Endothelial cell (in vitro differentiated cells): ENCODE measurements at regions not wholly inside any gene's neighbourhood (a gene's known extent, or its start where the extent isn't known, plus 50 kb on each side); places are given as distances from the start of the nearest gene placed in this dataset.

Source experiments
- DNase-seq: peaks from one replicate; pipeline ENCODE4 v3.0.0; 2021; ENCODE audit warnings: low spot score
- H3K27ac Mint-ChIP-seq: one replicate; pipeline ENCODE4 v1.8.0; 2021; ENCODE audit warnings: mixed read lengths, inconsistent platforms; ENCODE audit not compliant: unreplicated experiment
- H3K27me3 Mint-ChIP-seq: one replicate; pipeline ENCODE4 v1.8.0; 2021; ENCODE audit warnings: mild to moderate bottlenecking, moderate library complexity, mixed read lengths, inconsistent platforms; ENCODE audit not compliant: unreplicated experiment
- H3K36me3 Mint-ChIP-seq: one replicate; pipeline ENCODE4 v1.8.0; 2021; ENCODE audit warnings: mild to moderate bottlenecking, low read depth, mixed read lengths, inconsistent platforms; ENCODE audit not compliant: unreplicated experiment
- H3K4me1 Mint-ChIP-seq: one replicate; pipeline ENCODE4 v1.8.0; 2021; ENCODE audit warnings: mild to moderate bottlenecking, mixed read lengths, inconsistent platforms; ENCODE audit not compliant: unreplicated experiment
- H3K4me3 Mint-ChIP-seq: one replicate; pipeline ENCODE4 v1.8.0; 2021; ENCODE audit warnings: mild to moderate bottlenecking, mixed read lengths, inconsistent platforms; ENCODE audit not compliant: unreplicated experiment
- H3K9me3 Mint-ChIP-seq: one replicate; pipeline ENCODE4 v1.8.0; 2021; ENCODE audit warnings: mixed read lengths, inconsistent platforms; ENCODE audit not compliant: unreplicated experiment
- CTCF ChIP-seq: fragments of 200-600 bp; sonication (generic); IDR thresholded peaks from one replicate; pipeline ENCODE4 v1.5.0; 2021; ENCODE audit warnings: antibody characterized with exemption; ENCODE audit not compliant: unreplicated experiment

GRCh38 chr22:34783436-34783835 is 282.5 kb upstream of the ISX start:
- no peak overlapping the region for H3K27ac Mint-ChIP-seq
- H3K9me3 Mint-ChIP-seq = peaks cover 37% of the 10 kb centered on the region
- no peak for DNase-seq
- no peaks in the 10 kb centered on the region for H3K36me3 Mint-ChIP-seq
- H3K27me3 Mint-ChIP-seq = no peaks in the 10 kb centered on the region
- no peak overlapping the region for H3K4me3 Mint-ChIP-seq
- no peaks in the 10 kb centered on the region for H3K4me1 Mint-ChIP-seq
- no peak for TF ChIP-seq CTCF

GRCh38 chr22:34784056-34784455 is 281.9 kb upstream of the ISX start:
- no peak for TF ChIP-seq CTCF
- Mint-ChIP-seq H3K36me3 (no peaks in the 10 kb centered on the region), H3K9me3 (peaks cover 32% of the 10 kb centered on the region), H3K27ac (no peak overlapping the region), H3K4me3 (no peak overlapping the region), H3K27me3 (no peaks in the 10 kb centered on the region), H3K4me1 (no peaks in the 10 kb centered on the region)
- no peak for DNase-seq

GRCh38 chr22:34797826-34798225 is 268.1 kb upstream of the ISX start:
- no peak for DNase-seq
- Mint-ChIP-seq H3K36me3 (no peaks in the 10 kb centered on the region), H3K9me3 (peaks cover 45% of the 10 kb centered on the region), H3K4me3 (no peak overlapping the region), H3K4me1 (no peaks in the 10 kb centered on the region), H3K27me3 (peaks cover 4% of the 10 kb centered on the region), H3K27ac (no peak overlapping the region)
- TF ChIP-seq CTCF = no peak

- Mint-ChIP-seq H3K4me1 (no peaks in the 10 kb centered on the region), H3K36me3 (no peaks in the 10 kb centered on the region), H3K4me3 (no peak overlapping the region), H3K27me3 (peaks cover 4% of the 10 kb centered on the region), H3K9me3 (peaks cover 48% of the 10 kb centered on the region), H3K27ac (no peak overlapping the region)
- TF ChIP-seq CTCF = no peak
- no peak for DNase-seq
Measured at GRCh38 chr22:34798605-34799004, 267.4 kb upstream of the ISX start.

GRCh38 chr22:34800260-34800980 is 265.5 kb upstream of the ISX start:
- Mint-ChIP-seq H3K4me3 (no peak overlapping the region), H3K27ac (no peak overlapping the region), H3K4me1 (no peaks in the 10 kb centered on the region), H3K9me3 (peaks cover 58% of the 10 kb centered on the region), H3K27me3 (peaks cover 4% of the 10 kb centered on the region), H3K36me3 (no peaks in the 10 kb centered on the region)
- DNase-seq = no peak
- no peak for TF ChIP-seq CTCF
